ENCODE measurements at regions not wholly inside any gene's neighbourhood (a gene's known extent, or its start where the extent isn't known, plus 50 kb on each side); places are given as distances from the start of the nearest gene placed in this dataset.

DNA sequence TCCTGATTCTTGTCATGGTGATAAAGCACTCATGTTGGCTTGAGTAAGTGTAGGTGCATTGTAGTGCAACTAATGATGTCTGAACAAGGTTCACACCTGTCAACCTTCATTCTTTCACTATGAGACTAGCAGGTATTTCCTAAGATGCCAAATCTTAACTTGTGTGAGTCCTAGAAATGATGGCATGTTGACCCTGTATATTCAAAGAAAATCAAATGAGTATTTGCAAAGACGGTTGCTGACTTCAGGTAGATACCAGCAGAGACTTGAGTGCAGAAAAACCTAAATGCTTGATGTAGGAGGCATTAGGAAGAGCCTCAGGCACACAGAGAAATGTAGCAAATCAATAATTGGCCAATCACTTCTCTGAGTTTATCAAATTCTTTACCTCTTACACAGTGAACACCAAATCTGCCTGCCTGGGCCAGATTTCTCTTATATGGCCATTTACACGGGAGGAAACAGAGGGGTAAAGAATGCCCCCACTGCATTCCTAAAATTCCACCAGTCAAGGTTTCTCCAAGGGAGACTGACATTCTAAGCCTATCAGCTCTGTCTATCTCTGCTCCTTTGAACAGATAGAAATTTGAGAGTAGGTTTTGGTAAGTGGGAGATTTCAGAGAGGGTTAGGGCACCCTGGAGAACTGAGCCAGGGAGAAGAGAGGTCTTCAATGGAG lies 488.6 kb upstream of the WWC1 start:
- H3K4me3 ChIP-seq, result no peak overlapping the region

DNA sequence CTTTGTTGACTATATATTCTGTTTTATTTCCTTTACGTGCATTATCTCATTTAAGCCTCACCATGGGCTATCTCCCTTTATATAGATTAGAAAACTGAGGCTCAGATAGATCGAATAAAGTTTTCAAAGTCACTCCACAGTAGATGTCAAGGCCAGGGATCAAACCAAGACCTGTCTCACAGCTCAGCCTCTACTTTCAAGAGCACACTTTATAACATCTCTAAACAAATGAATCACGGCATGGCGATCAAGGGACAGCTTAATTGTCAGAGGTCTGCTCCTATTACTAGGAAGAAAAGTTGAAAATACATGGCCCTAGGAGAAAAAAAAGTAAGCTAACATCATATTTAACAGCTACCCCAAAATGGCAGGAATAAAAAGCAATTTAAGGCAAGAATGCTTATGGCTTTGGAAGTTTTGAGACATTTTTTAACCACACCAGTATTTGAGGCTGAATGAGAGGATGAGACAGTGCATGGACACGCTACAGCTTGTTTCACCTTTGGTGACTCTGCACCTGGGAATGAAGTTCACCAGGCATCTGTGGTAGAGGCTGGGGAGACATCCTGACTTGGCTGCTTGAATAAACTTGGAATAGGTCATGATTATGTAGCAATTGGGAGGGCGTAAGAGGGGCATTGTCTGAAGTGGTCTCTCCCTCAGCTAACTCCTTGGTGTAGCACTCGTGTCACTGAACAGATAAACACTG lies 486.8 kb upstream of the WWC1 start:
- peak overlapping the region in 11 of 21 experiments; percentile 8 to 70 (median 48) for H3K27ac ChIP-seq
- no peak overlapping the region for H3K4me3 ChIP-seq

More for the DNA sequence above, 488.6 kb upstream of the WWC1 start:
- H3K27ac ChIP-seq, result peak overlapping the region in 3 of 21 experiments; percentile 13 to 61 (median 34)

DNA sequence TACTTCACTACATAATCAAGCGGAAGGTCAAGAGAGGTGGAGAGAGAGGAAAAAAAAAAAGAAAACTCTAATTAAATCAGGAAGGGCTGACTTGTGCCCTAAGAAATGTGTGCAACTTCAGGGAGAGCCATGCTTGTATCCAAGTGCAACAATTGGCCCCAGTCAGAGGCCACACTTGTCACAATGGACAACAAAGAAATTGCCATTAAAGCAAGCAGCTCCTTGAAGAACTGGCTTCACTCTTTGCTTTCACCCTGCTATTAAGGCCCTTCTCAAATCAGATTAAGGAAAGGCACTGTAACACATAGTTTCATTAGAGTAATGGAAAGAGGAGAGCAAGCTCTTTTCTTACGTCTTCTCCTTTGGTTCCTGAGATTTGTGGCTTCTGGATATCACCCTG lies 480.9 kb upstream of the WWC1 start:
- Histone ChIP-seq H3K27ac (no peak overlapping the region), H3K4me3 (no peak overlapping the region)

DNA sequence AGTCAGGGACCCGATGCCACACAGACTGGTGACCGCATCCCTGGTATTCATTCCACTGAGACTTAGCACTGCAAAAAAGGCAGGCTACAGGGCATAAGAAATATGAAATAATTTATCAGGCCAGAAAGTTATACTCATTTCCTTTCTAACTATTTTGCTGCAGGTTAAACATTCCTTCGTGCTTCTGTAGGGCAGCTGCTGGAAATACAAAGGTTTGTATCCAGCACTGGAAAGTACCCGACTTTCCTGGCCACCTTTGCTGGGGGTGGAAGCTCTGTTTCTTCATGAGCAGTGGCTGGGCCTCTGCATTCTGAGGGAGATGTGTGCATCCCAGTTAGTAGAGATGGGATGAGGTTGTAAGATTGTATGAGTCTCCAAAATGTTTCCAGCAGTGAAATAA lies 478.6 kb upstream of the WWC1 start:
- Histone ChIP-seq H3K4me3 (no peak overlapping the region), H3K27ac (peak overlapping the region in 1 of 21 experiments; percentile 53)

DNA sequence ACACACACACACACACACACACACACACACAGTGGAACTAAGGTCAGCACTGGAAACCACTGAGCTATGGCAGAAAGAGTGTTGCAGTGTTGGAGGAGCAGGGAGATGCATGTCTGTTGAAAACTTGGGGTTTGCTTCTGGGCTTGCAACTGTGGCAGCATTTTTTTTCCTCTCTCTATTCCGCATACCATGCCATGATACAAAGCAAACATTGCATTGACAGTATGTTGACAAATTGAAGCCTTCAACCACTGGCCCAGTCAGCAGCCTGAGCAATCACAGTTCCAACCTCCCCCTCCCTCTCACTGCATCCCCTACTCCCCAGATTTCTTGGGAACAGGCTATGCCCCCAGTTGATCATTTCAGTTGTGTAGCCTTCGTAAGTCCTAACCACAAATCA lies 478.1 kb upstream of the WWC1 start:
- no peak overlapping the region for H3K4me3 ChIP-seq

DNA sequence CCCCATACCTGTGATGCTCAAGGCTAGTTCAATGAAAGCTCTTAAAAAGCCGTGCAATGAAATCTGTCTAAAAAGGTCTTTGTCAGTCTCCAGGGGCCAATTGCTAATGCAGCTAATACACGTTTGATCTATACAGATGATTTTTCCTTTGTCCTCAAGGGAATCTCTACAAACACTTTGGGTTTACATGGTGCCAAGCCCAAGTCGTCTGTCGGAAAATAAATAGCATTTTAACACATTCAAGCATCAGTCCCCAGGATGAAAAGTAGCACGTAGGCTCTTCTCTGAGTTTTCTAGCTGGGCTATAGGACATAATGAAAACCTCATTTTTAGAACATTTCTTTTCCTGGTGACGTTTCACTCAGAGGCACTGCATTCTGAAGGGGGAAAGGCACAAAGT lies 477.4 kb upstream of the WWC1 start:
- H3K27ac ChIP-seq, result peak overlapping the region in 4 of 21 experiments; percentile 23 to 59 (median 48)
- no peak overlapping the region for H3K4me3 ChIP-seq

More for the DNA sequence above, 478.1 kb upstream of the WWC1 start:
- H3K27ac ChIP-seq, result peak overlapping the region in 1 of 21 experiments; percentile 53

DNA sequence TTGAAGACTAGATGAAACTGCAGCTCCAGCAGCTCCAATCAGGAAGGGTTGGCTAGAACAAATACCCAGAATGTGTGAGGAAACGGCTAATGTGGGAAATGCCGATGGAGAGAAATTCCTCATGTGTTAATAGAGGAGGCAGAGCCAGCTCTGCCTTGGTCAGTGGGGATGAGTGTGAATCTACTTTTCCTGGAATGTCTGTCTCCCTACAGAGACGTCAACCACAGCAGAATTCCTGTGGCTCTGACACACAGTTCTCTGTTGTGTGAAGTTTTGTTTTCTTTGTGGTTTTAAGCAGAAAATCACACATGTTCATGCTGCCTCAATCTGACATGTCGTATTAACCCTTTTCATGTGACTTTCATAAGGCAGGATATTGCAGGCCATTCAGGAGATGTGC lies 476.6 kb upstream of the WWC1 start:
- H3K4me3 ChIP-seq, result no peak overlapping the region
- peak overlapping the region in 9 of 21 experiments; percentile 26 to 80 (median 68) for H3K27ac ChIP-seq

DNA sequence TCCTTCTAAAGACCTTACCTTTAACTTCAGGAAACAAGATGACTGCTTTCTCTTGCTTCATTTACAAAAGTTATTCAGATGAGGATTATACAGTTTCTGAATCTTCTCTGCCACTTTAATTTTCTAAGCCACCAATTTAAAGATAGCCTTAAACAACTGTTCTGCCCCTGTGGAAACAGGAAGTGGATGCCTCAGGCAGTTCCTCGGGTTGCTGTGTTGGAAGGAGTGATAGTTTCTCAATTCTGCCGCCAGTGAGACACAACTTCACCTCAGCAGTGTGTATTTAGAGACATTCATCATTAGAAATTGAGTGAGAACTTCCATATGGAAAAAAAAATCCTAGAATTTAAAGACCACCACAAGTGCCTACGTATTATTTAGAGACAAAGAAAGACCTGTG lies 475.1 kb upstream of the WWC1 start:
- no peak overlapping the region for H3K4me3 ChIP-seq
- H3K27ac ChIP-seq, result peak overlapping the region in 18 of 21 experiments; percentile 0 to 80 (median 66)

DNA sequence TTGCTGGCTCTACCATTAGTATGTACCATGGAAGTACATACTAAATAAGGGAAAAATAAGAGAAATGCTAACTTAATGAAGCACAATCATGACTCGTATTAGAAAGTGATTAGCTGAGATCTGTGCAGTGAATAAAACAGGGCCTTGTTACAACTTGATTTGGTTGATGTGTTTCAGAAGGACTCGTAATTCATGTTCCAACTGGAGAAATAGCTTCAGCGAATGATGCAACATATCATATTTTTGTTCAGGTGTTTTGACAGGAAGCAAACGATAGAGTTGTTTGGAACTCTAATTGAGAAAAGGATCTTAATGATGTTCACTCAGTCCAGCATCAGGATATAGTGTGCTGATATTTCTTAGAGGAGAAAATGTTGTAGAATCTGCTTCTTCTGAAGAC lies 474.6 kb upstream of the WWC1 start:
- Histone ChIP-seq H3K4me3 (no peak overlapping the region), H3K27ac (peak overlapping the region in 17 of 21 experiments; percentile 0 to 80 (median 67))

DNA sequence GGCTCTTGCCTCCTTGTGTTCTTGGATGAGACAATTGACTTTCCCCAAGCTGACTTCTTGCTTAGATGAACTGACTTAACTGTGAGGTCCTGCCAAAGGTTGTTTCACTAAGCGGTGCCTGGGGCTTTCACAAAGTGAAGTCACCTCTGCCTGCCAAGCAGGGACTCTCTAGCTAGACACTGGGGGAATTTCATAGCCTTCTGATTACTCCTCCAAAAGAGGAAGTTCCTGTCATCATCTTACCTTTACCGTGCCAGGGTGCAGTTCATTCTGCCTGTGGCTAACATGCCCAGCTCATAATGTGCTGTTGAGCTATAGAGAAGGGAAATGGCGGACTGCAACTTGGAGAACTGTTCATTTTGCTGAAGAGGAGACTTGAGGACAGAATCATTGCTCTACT lies 472.0 kb upstream of the WWC1 start:
- Histone ChIP-seq H3K4me3 (peak overlapping the region in 2 of 7 experiments; percentile 33), H3K27ac (peak overlapping the region in 16 of 21 experiments; percentile 1 to 85 (median 60))

DNA sequence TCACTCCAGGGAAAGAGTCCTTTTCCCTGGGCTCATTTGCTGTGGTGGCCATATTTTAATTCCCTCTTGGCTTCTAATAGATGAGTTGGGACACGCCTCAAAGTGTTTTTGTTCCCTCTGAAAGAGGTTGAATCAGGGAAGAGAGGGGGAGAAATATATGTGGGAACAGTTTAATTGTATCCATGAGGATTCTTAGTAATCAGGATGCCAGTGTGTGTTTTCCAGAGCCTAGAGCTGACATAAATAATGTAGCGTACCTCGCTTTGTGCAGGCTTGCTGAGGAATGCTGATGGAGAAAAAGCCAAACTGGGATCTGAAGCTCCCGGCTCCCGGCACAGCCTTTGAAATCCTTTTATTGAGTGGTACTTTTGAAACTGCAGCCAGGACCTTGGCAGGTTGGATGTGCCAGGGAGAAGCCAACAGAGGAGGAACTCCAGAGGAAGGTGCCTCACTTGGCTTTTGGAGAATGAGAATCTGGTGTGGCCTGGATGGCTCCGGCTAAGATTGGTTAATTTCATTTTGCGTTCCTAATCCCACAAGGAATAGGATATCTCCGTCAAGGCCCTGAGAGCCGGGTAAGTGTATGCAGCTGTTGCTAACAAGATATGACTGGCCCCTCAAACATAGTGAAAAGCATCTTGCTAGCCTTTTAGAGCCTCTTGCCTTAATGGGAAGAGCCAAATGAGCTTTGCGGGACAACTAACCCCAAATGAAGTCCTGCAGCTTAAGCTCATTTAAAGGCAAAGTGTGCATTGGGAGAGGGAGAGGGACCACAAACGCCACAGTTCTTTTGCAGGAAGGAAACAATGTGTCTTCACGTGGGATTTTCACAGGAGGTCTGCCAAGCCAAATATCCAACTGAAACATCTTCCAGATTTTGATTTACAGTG lies 471.1 kb upstream of the WWC1 start:
- Histone ChIP-seq H3K4me3 (peak overlapping the region; percentile 3 to 33 (median 16)), H3K27ac (peak overlapping the region in 17 of 21 experiments; percentile 1 to 85 (median 61))

DNA sequence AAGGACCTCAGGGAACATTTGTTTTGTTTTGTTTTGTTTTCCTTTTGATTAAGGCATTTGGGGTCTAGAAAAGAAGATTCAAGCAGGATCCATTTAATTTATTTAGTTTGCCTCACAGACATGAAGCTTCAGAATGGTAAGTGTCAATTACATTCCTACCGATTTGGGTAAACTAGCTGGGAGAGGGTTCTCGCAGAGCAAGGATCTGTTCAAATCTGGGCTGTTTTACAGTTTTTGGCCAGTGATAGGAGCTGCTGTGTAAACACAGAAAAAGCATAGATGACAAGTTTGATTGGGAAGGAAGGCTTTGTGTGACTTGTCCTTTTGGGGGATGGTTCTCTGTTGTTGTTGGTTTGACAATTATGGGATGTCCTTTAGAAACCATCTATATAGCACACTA lies 470.3 kb upstream of the WWC1 start:
- Histone ChIP-seq H3K27ac (peak overlapping the region in 16 of 21 experiments; percentile 1 to 85 (median 64)), H3K4me3 (peak overlapping the region; percentile 3 to 33 (median 16))

DNA sequence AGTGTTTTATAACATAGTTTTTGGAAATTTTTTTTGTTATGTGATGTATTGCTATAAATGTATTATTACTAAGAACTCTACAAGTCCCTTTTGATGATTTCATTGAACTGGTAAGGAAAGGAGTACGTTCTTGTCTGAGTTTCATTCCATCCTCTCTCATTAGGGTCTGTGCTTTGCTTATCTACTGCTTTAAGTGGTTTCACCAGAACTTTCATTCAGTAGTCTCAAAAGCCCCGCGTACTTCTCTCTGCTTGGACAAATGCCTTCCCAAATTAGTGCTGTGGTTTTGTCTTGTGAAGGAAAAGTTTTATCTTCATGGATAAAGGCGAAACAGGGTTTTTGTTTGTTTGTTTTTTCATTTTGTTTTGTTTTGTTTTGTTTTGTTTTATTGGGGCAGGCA lies 469.8 kb upstream of the WWC1 start:
- H3K27ac ChIP-seq, result peak overlapping the region in 10 of 21 experiments; percentile 3 to 85 (median 72)
- H3K4me3 ChIP-seq, result peak overlapping the region in 6 of 7 experiments; percentile 3 to 33 (median 22)

DNA sequence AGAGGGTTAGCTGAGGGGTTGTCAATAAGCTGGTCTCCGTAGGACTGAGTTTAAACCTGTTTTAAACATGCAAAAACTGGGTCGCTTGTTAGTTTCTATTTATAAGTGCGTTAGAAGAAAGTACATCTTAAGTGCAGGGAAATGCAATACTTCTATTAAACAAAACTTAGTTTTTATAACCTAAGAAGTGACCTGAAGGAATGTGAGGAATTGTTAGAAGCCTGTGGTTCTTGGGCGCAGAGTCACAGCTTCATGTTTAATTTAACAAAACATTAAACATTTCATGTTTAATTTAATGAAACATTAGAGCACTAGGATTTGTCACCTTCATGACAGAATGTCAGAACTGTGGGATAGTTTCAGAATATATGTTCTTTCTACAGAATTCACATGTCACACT lies 469.2 kb upstream of the WWC1 start:
- peak overlapping the region in 6 of 7 experiments; percentile 9 to 33 (median 22) for H3K4me3 ChIP-seq

DNA sequence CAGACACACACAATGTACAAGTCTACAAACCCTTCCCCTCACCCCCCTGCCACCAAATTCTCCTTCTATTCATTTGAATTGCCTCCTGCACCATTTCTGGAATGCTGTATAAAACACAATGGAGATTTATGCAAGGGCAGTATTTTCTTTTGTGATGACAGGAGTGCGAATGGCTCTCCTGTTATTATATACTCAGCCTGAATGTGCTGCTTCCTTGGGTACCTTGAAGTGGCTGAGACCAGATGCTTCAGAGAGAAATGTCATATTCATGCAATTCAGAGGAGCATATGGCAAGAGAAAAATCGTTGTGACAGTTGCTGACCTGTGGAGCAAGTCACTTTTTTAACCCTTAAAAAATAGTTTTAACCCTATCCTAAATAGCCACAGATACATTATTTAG lies 468.0 kb upstream of the WWC1 start:
- H3K4me3 ChIP-seq, result peak overlapping the region in 3 of 7 experiments; percentile 29 to 33 (median 33)
- no peak overlapping the region for H3K27ac ChIP-seq

More for the DNA sequence above, 469.2 kb upstream of the WWC1 start:
- H3K27ac ChIP-seq, result peak overlapping the region in 8 of 21 experiments; percentile 3 to 85 (median 75)

DNA sequence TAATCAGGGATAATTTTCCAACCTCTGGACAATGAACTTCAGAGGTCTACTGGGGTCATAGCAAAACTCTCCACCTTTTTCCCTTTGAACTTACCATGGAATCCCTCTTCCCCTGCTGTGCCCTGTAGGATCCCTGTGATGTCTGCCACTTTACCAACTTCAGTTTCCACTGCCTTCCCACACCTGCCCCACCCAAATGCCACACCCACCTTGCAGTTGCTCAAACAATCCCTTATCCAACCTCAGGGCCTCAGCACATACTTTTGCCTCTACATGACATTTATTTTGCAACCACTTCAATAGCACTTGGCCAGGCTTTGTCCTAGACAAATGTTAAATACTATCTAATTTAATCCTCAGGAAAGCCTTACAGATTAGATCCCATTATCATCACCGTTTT lies 463.7 kb upstream of the WWC1 start:
- Histone ChIP-seq H3K4me3 (no peak overlapping the region), H3K27ac (peak overlapping the region in 1 of 21 experiments; percentile 18)

DNA sequence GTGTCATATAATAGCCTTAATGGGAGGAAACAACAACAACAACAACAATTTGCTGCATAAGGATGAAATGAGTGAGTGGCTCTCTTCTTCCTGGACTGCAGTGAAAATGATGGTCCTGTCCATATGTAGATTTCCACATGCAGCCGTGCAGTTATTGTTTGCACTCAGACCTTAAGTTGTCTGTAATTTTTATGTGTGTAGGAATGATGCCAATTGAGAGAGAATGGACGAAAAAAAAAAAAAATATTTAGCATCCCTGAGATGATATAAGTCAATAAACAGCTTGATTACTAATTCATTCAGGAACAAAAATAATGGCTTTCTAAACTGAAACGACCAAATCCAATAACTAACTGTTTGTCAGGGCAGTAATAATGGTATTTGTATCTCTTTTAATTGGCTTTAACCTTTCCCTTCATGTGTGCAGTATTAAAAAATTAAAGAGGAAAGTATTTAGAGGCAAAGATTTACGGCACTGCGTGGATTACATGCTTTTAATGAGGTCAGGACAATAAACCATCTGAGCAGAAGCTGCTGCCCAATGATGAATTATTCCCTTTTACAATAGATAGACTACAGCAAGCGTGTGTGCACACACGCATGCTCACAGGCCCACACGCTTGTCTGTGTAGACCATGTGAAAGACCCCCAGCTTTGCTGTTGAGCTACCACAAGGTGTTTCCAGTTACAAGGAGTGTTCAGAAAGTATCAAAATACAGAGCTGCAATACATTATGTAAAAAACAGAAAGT lies 459.5 kb upstream of the WWC1 start:
- no peak overlapping the region for H3K4me3 ChIP-seq

DNA sequence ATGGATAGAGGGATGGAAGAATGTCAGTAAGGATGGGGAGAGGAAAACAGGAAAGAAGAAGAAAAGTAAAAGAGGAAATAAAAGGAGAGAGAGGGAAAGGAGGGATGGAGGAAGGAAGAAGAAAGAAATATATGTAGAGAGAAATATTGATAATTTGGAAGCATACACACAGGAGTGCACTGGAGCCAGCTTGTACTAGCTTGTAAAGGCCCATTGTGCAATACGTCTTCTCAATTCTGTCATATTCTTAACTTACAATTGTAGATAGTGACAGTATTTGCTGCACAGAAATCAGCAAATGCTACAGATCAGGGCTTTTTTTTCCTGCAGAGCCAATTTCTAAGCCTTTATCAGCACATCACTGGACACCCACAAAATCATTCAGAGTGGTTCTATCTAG lies 458.8 kb upstream of the WWC1 start:
- H3K4me3 ChIP-seq, result no peak overlapping the region
- H3K27ac ChIP-seq, result no peak overlapping the region

More for the DNA sequence above, 459.5 kb upstream of the WWC1 start:
- H3K27ac ChIP-seq, result no peak overlapping the region

DNA sequence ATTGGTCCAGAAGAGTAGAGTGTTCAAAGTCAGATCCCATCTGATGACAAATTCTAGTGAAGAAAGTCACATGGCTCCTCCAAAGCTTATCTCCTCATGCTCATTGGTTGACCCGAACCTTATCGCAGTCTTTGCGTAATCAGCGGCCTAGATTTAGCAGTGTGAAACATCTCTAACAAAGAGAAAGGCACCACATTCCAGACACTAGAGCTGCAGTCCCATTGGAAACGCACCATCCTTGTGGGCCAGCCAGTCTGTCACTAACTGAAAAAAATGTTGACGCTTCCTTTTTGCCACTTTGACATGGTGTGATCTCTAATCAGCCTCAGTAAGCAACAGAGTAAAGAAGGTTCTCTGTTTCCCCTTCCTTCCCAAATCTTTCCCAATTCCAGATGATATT lies 458.0 kb upstream of the WWC1 start:
- Histone ChIP-seq H3K27ac (no peak overlapping the region), H3K4me3 (no peak overlapping the region)
